GM21360 (cell line): ENCODE measurements at regions not wholly inside any gene's neighbourhood (a gene's known extent, or its start where the extent isn't known, plus 50 kb on each side); places are given as distances from the start of the nearest gene placed in this dataset.
A peak's percentile ranks its signal among the peaks of the same experiment; 100 is the strongest.

Experiments
- ATAC-seq: cut with Tn5 transposase; IDR thresholded peaks from one replicate; pipeline ENCODE4 v1.9.1; 2021; ENCODE audit warnings: mild to moderate bottlenecking, moderate library complexity; ENCODE audit not compliant: unreplicated experiment

GRCh38 chr4:174438711-174439110, 83.6 kb downstream of the HPGD start:
- no peak for ATAC-seq

DNA sequence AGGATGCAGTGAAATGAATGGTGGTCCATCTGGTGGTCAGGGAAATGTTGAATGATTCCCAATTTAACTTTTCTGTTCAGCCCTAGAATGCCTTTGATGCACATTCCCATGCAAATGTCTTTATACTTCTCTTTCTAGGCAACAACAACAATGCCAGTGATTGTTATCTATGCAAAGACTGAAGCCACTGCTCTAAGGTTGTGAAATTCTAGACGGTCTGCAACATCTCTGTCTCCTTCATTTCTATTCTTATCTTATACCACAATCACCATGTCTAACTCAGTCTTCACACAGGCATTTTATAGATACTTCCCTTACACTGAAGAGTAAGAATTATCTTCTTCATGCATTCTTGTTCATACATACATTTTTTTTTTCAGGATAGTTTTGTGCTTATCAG, 84.5 kb downstream of the HPGD start:
- no peak for ATAC-seq

DNA sequence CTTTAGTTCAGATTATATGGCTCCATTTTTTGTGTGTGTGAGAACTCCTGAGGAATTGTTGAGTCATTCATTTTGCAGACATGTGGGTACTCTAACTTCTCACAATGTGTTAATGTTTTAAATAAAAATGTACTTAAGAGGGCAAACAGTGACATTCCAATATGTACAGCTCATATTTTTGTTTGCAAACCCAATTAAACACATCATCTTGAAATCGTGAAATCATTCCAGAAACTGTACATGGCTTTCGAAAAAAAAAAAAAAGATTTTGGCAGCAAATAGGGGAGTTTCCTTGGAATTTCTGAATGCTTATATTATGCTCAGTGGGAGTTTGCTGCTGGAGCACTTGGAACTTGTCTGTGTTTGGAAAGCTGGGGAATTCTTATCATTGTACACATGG, 85.0 kb downstream of the HPGD start:
- no peak for ATAC-seq

DNA sequence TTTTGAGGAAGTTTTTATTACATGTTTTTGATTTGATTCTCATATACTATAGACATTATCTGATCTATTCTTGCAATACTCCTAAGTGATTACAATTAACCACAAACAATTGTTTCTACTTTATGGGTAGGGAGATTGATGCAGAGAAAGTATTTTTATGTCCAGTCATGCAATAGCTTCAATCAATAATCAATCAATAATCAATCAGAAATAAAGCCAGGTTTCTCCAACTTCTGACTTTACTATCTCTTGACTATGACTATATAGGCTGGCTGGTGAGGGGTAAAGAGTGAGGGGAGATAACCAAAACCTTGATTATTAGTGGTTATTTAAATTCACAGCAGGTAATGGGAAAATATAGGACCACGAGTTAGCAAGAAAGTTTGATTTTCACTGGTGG, 85.9 kb downstream of the HPGD start:
- ATAC-seq = no peak

- no peak for ATAC-seq
Observed at GRCh38 chr4:174435974-174436373, 86.3 kb downstream of the HPGD start.

DNA sequence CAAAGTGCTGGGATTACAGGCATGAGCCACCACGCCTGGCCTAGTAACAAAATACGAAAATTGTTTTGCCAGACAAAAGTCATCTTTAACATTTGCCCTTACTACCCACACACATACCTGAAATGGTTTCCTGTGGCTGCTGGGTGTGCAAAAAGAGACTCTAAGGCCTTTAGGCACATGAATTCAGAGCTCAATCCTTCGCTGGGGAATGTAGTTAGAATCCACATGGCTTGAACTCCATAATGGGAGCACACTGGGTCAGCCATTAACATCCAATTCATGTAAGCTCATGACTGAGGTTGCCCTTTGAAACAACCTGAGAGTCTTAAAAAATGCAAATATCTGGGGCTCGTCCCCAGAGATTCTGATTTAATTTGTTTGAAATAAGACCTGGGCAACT, 87.8 kb downstream of the HPGD start:
- ATAC-seq = no peak

DNA sequence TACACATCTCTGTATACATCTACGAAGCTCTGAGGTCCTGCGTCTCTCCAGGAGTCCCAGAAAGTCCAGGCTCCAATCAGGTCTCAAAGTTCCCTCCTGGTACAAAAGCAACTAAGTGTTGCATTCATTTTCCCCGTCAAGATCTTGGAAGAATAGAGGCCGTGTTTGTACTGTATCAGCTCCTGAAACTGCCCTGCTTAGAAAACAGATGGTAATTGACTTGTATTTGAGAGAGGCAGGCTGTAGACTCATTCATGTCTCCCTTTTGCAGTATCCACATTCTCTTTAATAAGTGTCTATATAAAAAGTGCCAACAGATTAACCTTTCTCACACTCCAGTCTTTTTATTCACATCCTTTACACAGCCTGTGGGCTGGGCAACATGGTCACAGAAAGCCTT, 91.7 kb downstream of the HPGD start:
- no peak for ATAC-seq

GRCh38 chr4:174429701-174430410, 92.4 kb downstream of the HPGD start:
- no peak for ATAC-seq

DNA sequence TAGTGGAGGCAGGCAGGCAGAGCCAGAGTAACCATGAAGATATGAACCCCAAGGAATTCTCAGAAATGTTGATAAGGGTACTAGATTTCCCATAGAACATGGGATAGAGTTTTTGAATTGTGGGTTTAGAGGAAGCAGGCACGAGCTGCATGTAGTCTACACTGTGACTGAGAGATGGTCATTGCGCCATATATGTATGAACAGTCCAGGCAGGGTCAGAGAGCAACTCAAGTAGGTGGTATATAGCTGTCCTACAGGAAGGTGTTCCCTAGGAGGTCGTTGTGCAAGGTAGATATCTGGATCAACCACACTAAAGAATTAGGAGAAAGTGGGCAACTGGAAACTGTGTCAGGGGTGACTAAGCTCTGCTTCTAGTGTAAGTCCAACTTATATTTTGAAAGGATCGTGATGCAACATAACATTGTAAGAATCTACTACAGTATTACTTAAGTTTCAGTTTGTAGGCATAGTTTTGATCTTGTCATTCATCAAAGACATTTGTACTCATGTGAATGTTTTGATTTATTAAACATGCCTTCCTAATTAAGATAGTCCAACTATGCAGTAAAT, 94.6 kb downstream of the HPGD start:
- ATAC-seq = no peak

- ATAC-seq = no peak
Observed at GRCh38 chr4:174425669-174426068, 96.6 kb downstream of the HPGD start.

DNA sequence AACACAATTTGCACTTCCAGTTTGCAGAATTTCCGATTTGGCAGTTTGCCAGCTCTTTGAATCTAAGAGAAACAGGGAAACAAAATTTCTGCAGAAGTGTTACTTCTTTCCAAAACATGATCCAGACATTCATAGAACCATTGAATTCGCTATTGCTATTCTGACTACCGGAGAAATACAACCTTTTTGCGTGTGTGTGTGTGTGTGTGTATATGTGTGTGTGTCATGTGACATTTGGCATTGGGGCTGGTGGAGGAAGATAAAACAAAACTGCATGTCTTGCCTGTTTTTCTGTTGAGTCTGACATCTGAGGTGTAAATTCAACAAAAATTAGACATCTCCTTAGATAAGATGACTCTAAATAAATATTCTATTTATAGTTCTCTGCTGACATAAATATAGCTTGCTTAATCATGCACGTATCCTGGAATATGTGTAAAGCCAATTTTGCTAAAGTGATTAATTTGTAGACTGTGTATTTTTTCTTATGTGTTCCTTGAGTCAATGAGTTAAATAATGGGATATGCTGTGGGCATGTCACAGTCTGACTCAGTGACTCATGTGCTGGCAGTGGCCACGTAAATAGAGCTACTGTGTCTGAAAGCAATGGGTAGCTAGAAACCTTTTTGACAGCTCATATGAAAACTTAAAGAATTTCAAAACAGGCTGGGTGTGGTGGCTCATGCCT, 98.9 kb downstream of the HPGD start:
- peak; percentile 82 for ATAC-seq

GRCh38 chr4:174422893-174423256, 99.4 kb downstream of the HPGD start:
- no peak for ATAC-seq

DNA sequence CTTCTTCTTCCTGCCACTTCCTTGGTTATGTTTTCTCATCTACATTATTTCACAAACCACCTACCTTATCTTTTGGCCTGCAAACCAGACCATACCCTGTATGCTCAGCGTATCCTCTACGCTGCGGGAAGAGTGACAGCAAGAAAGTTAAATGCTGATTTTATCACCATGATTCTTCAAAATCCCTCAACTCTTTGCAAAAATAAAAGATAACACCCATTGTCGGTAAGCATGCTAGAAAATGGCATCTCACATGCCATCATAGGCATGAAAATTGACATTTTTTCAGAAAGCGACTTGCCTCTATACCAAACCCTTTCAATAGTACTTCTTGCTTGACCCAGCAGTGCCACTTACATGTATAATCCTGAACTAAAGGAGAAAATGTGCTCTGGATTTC, 102.0 kb downstream of the HPGD start:
- no peak for ATAC-seq

DNA sequence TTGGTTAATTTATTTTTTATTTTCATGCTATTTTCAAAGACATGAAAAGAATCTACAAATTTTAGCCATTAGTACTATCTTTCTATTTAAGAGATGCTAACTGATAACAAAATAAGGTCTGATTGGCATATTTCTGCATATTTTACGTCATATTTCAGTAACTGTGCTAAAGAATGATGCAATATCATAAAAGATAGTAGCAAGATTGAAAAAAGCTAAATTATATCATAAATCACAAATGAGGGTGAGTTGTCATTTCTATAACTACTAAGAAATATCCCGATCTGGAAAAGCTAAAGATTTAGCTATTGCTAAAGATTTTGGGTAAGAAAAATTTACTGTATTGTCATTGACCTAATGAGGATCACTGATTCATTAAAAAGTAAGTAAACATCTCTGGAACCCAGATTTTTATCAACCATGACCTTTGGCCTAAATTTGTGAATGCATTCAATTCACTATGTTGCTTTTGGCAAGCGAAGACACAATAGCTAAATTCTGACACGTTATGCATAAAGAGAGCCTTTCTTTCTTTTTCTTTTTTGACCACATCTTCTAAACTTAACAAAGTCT, 103.6 kb downstream of the HPGD start:
- no peak for ATAC-seq

GRCh38 chr4:174408841-174409552, 113.3 kb downstream of the HPGD start:
- ATAC-seq = no peak

DNA sequence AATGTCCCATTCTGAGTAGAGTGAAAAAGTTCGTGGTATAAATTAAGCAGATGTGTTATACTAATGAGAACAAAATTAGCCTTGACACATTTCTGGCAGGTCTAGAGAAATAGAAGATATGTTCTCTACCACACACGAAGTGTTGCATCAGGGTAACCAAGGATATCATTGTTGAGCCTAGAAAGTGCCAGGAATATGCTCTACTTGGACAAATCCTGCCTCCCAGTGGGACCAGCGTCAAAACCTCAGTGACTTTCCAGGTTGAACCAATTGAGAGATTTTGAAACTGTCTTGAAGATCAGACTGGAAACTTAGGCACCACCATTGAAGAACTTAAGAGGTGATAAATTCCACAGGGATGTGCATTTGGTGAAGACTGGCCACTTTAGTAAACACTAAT, 115.9 kb downstream of the HPGD start:
- no peak for ATAC-seq

DNA sequence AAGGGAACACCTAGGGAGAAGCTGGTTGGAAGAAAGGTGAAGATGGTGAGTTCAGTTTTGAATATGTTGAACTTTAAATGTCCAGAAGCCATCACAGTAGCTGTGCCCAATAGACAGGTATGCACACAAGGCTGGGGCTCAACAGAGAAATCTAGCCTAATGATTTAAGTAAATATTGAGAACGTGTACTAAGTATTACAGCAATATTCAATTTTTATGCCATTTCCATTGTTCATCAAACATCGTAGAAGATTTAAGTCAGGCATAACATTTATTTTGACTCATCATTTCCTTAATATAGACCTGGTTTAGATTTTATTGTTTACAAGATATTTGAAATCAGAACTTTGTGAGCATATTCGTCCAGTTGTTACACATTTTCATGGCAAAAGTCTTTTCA, 116.4 kb downstream of the HPGD start:
- no peak for ATAC-seq

DNA sequence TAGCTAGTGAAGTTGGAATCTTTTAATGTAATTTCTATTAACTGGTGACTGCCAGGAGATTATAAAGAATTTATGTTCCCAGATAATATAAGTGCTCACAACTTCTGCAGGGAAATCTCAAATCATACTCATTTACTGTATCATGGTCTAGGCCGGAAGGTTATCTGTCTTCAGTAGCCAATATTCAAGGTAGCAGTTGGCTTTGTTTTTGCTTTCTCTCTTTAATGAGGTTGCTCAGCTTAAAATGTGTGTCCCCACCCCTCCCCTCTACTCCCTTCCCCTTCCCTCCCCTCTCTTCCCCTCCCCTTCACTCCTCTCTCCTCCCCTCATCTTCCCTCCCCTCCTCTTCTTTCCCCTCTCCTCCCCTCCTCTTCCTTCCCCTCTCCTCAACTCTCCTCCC, 117.6 kb downstream of the HPGD start:
- no peak for ATAC-seq

DNA sequence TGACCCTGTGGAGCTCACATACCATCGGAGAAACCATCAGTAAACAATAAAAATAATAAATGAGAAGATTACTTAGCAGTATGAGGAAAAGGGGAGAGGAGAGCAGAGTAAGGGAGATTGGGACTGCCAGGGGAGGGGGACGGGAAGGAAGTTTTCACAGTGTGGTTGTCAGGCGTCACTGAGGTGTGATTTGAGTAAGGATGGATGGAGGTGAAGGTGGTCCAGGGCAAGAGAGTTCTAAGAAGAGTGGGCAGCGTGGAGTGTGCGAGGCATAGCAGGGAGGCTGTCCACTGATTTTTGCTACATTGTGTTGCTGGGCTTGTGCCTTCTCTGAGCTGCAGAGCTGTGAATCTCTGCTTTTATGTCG, 119.1 kb downstream of the HPGD start:
- no peak for ATAC-seq

- no peak for ATAC-seq
Observed at GRCh38 chr4:174402470-174403176, 118.9 kb downstream of the CEP44 start.
